HepG2 (cell line): ENCODE measurements at regions not wholly inside any gene's neighbourhood (a gene's known extent, or its start where the extent isn't known, plus 50 kb on each side); places are given as distances from the start of the nearest gene placed in this dataset.

Source experiments
- ATAC-seq: fragments of 200-7000 bp; cut with Tn5 transposase; 3 replicates; pipeline ENCODE4 v1.9.1; 2020; ENCODE audit warnings: mild to moderate bottlenecking, moderate library complexity
- BruUV-seq: library from RNA; stranded (reverse); fragments of 400-500 nt; replicated peaks from 2 replicates; lab custom pipeline; 2021; lab: Mats Ljungman, UMichigan
- CTCF ChIA-PET: fragments of 300-600 bp; formaldehyde crosslinking; extraction: SDS; loops from one replicate; lab custom pipeline; 2021; ENCODE audit warnings: low total read pairs, inconsistent platforms, low intra/inter-chr PET ratio; lab: Yijun Ruan, JAX
- POLR2A ChIA-PET: fragments of 350-600 bp; sonication (Branson Sonifier 250); formaldehyde crosslinking; loops from one replicate; lab custom pipeline; 2020; ENCODE audit warnings: antibody characterized with exemption, inconsistent platforms; lab: Yijun Ruan, JAX
- DNase-seq: peaks from one replicate; pipeline ENCODE4 v3.0.0-alpha.2; 2015; ENCODE audit warnings: low spot score
- FAIRE-seq: peaks from 3 replicates; lab custom pipeline; 2011; peaks lifted over from hg19 to GRCh38; lab: Jason Lieb, UNC
- H2AFZ ChIP-seq: one replicate; pipeline ENCODE4 v1.6.1; 2011; ENCODE audit warnings: low read length, inconsistent platforms
- H3K27ac ChIP-seq: fragments of 300-600 bp; 3 replicates; pipeline ENCODE4 v1.8.0; 2011; ENCODE audit warnings: mixed run types, mild to moderate bottlenecking, mixed read lengths, low read length, inconsistent platforms; ENCODE audit not compliant: insufficient read depth; ENCODE audit errors: extremely low read length
- H3K27me3 ChIP-seq, 2 experiments: fragments of 200-600 bp in 1 of 2; 2 replicates in 1 of 2; 3 replicates in 1 of 2; pipeline versions ENCODE4 v1.6.0 to v1.8.0; 2011; ENCODE audit warnings: low read length in 2 of 2, mild to moderate bottlenecking in 2 of 2, moderate library complexity in 2 of 2, inconsistent platforms in 1 of 2; ENCODE audit not compliant: insufficient read depth in 2 of 2, control insufficient read depth in 1 of 2
- H3K36me3 ChIP-seq, 2 experiments: fragments of 200-600 bp in 1 of 2; replicated peaks in 1 of 2; 2 replicates in 1 of 2; 3 replicates in 1 of 2; pipeline versions ENCODE4 v1.5.1 to v1.8.0; 2011; ENCODE audit warnings: low read length in 2 of 2, inconsistent platforms in 1 of 2; ENCODE audit not compliant: insufficient read depth in 2 of 2, control insufficient read depth in 1 of 2
- H3K4me1 ChIP-seq: 2 replicates; pipeline ENCODE4 v1.5.1; 2012; ENCODE audit warnings: low read length, inconsistent platforms; ENCODE audit not compliant: insufficient read depth
- H3K4me2 ChIP-seq: 2 replicates; pipeline ENCODE4 v1.6.0; 2011; ENCODE audit warnings: low read depth, low read length, inconsistent platforms
- H3K4me3 ChIP-seq, 3 experiments: fragments of 200-600 bp in 1 of 3; sonication (generic), shearing (Covaris generic) in 1 of 3; replicated peaks in 1 of 3; 2 replicates each; pipeline ENCODE4 v1.5.1; 2011 to 2016; ENCODE audit warnings: low read length in 3 of 3, inconsistent platforms in 2 of 3, low read depth in 2 of 3, mild to moderate bottlenecking in 2 of 3, control low read depth in 1 of 3, mixed read lengths in 1 of 3; ENCODE audit not compliant: insufficient read depth in 1 of 3
- H3K79me2 ChIP-seq: one replicate; pipeline ENCODE4 v1.6.1; 2011; ENCODE audit warnings: low read length, inconsistent platforms; ENCODE audit not compliant: insufficient read depth
- H3K9ac ChIP-seq: 2 replicates; pipeline ENCODE4 v1.6.0; 2011; ENCODE audit warnings: mild to moderate bottlenecking, low read depth, low read length, inconsistent platforms; ENCODE audit not compliant: insufficient read depth
- H3K9me3 ChIP-seq: 2 replicates; pipeline ENCODE4 v1.5.1; 2012; ENCODE audit warnings: mild to moderate bottlenecking, low read length
- H4K20me1 ChIP-seq: 2 replicates; pipeline ENCODE4 v1.6.0; 2011; ENCODE audit warnings: inconsistent platforms, mild to moderate bottlenecking, low read length, moderate library complexity; ENCODE audit not compliant: insufficient read depth
- AGO1 ChIP-seq: fragments of 200-400 bp; formaldehyde crosslinking; IDR thresholded peaks from 2 replicates; pipeline ENCODE4 v1.6.1; 2017; ENCODE audit warnings: mild to moderate bottlenecking, low read depth, low read length, moderate library complexity; ENCODE audit not compliant: poor library complexity, severe bottlenecking
- CEBPG ChIP-seq: IDR thresholded peaks from 2 replicates; pipeline ENCODE4 v1.6.1; 2016
- HMG20A ChIP-seq: IDR thresholded peaks from 2 replicates; pipeline ENCODE4 v1.6.1; 2016; ENCODE audit warnings: borderline replicate concordance
- TBX3 ChIP-seq: fragments of 450-650 bp; IDR thresholded peaks from 2 replicates; pipeline ENCODE4 v1.6.1; 2017; ENCODE audit warnings: antibody characterized with exemption, mild to moderate bottlenecking, inconsistent platforms, borderline replicate concordance
- ZNF44 ChIP-seq: sonication (generic); formaldehyde crosslinking; IDR thresholded peaks from 2 replicates; pipeline ENCODE4 v1.5.1; 2020; ENCODE audit warnings: mild to moderate bottlenecking, missing genetic modification reagents
- ZNF607 ChIP-seq: sonication (generic); formaldehyde crosslinking; IDR thresholded peaks from 2 replicates; pipeline ENCODE4 v1.5.1; 2020; ENCODE audit warnings: missing genetic modification reagents, mild to moderate bottlenecking, borderline replicate concordance
- ZNF614 ChIP-seq: IDR thresholded peaks from 2 replicates; pipeline ENCODE4 v1.6.1; 2018; ENCODE audit warnings: missing biosample characterization, missing genetic modification reagents, inconsistent platforms, borderline replicate concordance
- ZNF616 ChIP-seq: sonication (generic); formaldehyde crosslinking; IDR thresholded peaks from 2 replicates; pipeline ENCODE4 v1.5.0; 2020; ENCODE audit warnings: low read depth, mild to moderate bottlenecking, missing genetic modification reagents
- WGBS: methylation state at CpG from one replicate; pipeline ENCODE4 v1.1.6; 2017; ENCODE audit warnings: low lambda C conversion rate; 5-methylcytosine and 5-hydroxymethylcytosine counted together
- in situ Hi-C: cut with HindIII; loops from 2 replicates; pipeline ENCODE4 v1.10.0; 2017; ENCODE audit warnings: low pct_unique_long_range_greater_than_20kb; ENCODE audit not compliant: extremely low pct_ligation_motif_present
- intact Hi-C: fragments of 100-400 bp; cut with micrococcal nuclease; formaldehyde crosslinking; loops from one replicate; pipeline ENCODE4 v1.10.0; 2022; ENCODE audit not compliant: unreplicated experiment

DNA sequence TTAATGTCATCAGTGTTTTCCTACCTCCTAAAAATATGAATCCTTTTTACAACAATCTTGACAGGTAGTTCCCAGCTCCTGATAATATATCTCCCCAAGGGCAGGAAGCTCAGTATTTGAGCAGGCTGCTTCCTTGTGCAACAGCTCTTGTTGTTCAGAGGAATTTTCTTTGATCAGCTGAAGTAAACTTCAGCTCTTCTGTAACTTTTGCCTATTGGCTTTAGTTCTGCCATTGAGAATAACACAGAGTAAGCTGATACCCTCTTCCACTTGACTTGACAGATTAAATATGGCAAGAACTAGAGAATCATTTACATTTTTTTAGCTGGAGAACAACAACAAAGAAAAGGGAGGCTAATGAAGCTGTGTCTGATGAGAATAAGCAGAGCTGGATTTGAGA, 75.2 kb downstream of the LUZP4 start (continued):
- TF ChIP-seq HMG20A (CRISPR knock-in tag) (no peak), ZNF616 (CRISPR knock-in tag) (no peak)

DNA sequence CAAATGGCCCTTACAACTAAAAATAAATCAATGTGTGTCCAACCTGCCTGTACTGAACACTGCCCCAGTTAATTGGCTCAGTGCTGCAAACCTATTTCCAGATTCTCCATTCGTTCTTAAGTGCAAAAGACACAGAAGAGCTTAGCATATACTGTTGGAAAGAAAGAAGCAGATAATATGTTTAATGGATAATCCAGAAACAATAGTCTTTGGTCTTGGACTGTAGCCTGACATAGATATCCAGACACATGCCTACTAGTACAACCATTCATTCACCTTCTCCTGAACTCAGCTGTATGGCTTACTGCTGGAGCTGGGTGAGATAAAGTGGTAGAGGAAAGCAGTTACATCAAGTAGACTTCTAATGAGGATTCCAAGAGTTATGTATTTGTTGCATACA, 77.0 kb downstream of the LUZP4 start:
- Histone ChIP-seq H4K20me1 (no peaks in the 10 kb centered on the region), H2AFZ (no peak overlapping the region)
- TF ChIP-seq CEBPG (CRISPR knock-in tag): no peak
- TF ChIP-seq, all 625 proteins: peak for 0
- DNase-seq: no peak
- no peak overlapping the region for H3K4me3 ChIP-seq
- no peak overlapping the region for H3K9ac ChIP-seq
- in situ Hi-C loops: no loop called here
- intact Hi-C loops: no loop called here
- H3K4me1 ChIP-seq: peaks cover 28% of the 10 kb centered on the region
- ChIA-PET CTCF (no interaction called here), POLR2A (no interaction called here)
- no TSS peak for BruUV-seq
- no peak overlapping the region for H3K27ac ChIP-seq
- WGBS: 0% methylated on average over 1 of the region's 1 CpG
- H3K36me3 ChIP-seq: no peaks in the 10 kb centered on the region
- no peak for FAIRE-seq
- H3K27me3 ChIP-seq: no peaks in the 10 kb centered on the region
- no peaks in the 10 kb centered on the region for H3K79me2 ChIP-seq
- no peak for ATAC-seq
- no peak overlapping the region for H3K4me2 ChIP-seq
- H3K9me3 ChIP-seq: no peaks in the 10 kb centered on the region

DNA sequence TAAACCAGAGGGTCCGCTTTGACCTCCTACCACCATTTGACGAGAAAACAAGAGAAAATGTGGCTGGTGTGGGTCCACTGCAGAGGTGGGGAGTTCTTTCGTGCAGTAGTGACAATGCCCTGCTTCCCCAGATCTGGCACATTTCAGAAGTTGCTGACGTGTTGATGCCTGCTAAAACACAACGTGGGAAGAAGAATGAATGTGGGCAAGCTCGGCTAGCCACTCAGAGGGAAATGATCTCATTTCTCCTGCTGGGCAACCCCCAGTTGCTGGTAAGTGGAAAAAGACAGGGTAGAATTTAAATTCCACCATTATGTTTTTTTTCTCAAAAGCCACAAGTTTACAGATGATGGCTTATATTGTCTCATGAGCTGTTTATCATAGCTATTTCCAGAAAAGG, 77.9 kb downstream of the LUZP4 start:
- no peak overlapping the region for H3K4me2 ChIP-seq
- ATAC-seq: no peak
- H3K79me2 ChIP-seq: no peaks in the 10 kb centered on the region
- H3K9me3 ChIP-seq: no peaks in the 10 kb centered on the region
- CTCF ChIA-PET: no interaction called here
- no peak overlapping the region for H3K4me3 ChIP-seq
- no peaks in the 10 kb centered on the region for H4K20me1 ChIP-seq
- H2AFZ ChIP-seq: no peak overlapping the region
- no peaks in the 10 kb centered on the region for H3K27me3 ChIP-seq
- BruUV-seq: no TSS peak
- H3K36me3 ChIP-seq: no peaks in the 10 kb centered on the region
- no peak overlapping the region for H3K27ac ChIP-seq
- H3K4me1 ChIP-seq: peaks cover 28% of the 10 kb centered on the region
- intact Hi-C loops (no loop called here), in situ Hi-C loops (no loop called here)
- no peak overlapping the region for H3K9ac ChIP-seq
- no peak for DNase-seq
- POLR2A ChIA-PET: no interaction called here
- FAIRE-seq: no peak
- WGBS: 80% methylated on average over 6 of the region's 6 CpGs
- TF ChIP-seq TBX3 (no peak), ZNF607 (CRISPR knock-in tag) (no peak), ZNF44 (CRISPR knock-in tag) (no peak), ZNF614 (no peak), AGO1 (no peak)
